H1 (cell line): ENCODE measurements at regions not wholly inside any gene's neighbourhood (a gene's known extent, or its start where the extent isn't known, plus 50 kb on each side); places are given as distances from the start of the nearest gene placed in this dataset.

Experiments
- CTCF ChIA-PET: fragments of 300-600 bp; sonication (Branson Sonifier 250); formaldehyde crosslinking; loops from one replicate; lab custom pipeline; 2021; ENCODE audit not compliant: partially characterized antibody; lab: Charles Lee
- POLR2A ChIA-PET: fragments of 300-600 bp; sonication (Branson Sonifier 250); formaldehyde crosslinking; loops from one replicate; lab custom pipeline; 2021; ENCODE audit warnings: inconsistent platforms; ENCODE audit not compliant: partially characterized antibody; lab: Charles Lee
- DNase-seq, 2 experiments: peaks; one replicate each; pipeline versions ENCODE4 v3.0.0 to v3.0.0-alpha.2; 2010 to 2022; ENCODE audit warnings: low spot score in 2 of 2, low read depth in 1 of 2, mixed read lengths in 1 of 2
- FAIRE-seq: peaks from 2 replicates; lab custom pipeline; 2011; peaks lifted over from hg19 to GRCh38; lab: Jason Lieb, UNC
- H2AFZ ChIP-seq: 2 replicates; pipeline ENCODE4 v1.8.1; 2012; ENCODE audit warnings: low read length, inconsistent platforms
- H2AK5ac ChIP-seq: 2 replicates; pipeline ENCODE4 v1.6.1; 2013; ENCODE audit warnings: low read depth, low read length
- H2BK120ac ChIP-seq: replicated peaks from 2 replicates; pipeline ENCODE3; 2013; ENCODE audit warnings: low read depth, low read length, inconsistent platforms
- H2BK12ac ChIP-seq: 2 replicates; pipeline ENCODE4 v1.6.1; 2013; ENCODE audit warnings: low read depth, low read length
- H2BK15ac ChIP-seq: 2 replicates; pipeline ENCODE4 v1.6.1; 2013; ENCODE audit warnings: low read length
- H2BK20ac ChIP-seq: 2 replicates; pipeline ENCODE4 v1.6.1; 2013; ENCODE audit warnings: low read length
- H2BK5ac ChIP-seq: 2 replicates; pipeline ENCODE4 v1.6.1; 2013; ENCODE audit warnings: low read depth, low read length
- H3K14ac ChIP-seq: 2 replicates; pipeline ENCODE4 v1.6.1; 2013; ENCODE audit warnings: inconsistent platforms; ENCODE audit not compliant: insufficient read length
- H3K18ac ChIP-seq: 2 replicates; pipeline ENCODE4 v1.6.1; 2013; ENCODE audit warnings: low read length; ENCODE audit errors: extremely low read depth
- H3K23ac ChIP-seq: 2 replicates; pipeline ENCODE4 v1.6.1; 2013; ENCODE audit warnings: inconsistent platforms; ENCODE audit not compliant: insufficient read length
- H3K23me2 ChIP-seq: 2 replicates; pipeline ENCODE4 v1.6.1; 2013; ENCODE audit warnings: low read depth, low read length
- H3K27ac ChIP-seq: 2 replicates; pipeline ENCODE4 v1.6.1; 2011; ENCODE audit warnings: low read depth, low read length, inconsistent platforms
- H3K27me3 ChIP-seq, 4 experiments: replicated peaks in 1 of 4; 1 replicate in 1 of 4; 2 replicates in 3 of 4; pipeline versions ENCODE4 v1.6.1 to v1.8.1; 2011 to 2013; ENCODE audit warnings: low read length in 3 of 4, mild to moderate bottlenecking in 3 of 4, inconsistent platforms in 2 of 4, mixed read lengths in 2 of 4, moderate library complexity in 1 of 4; ENCODE audit not compliant: control insufficient read depth in 3 of 4, insufficient read depth in 3 of 4; ENCODE audit errors: extremely low read depth in 1 of 4
- H3K36me3 ChIP-seq, 4 experiments: 2 replicates each; pipeline versions ENCODE4 v1.6.1 to v1.8.1; 2011 to 2013; ENCODE audit warnings: mild to moderate bottlenecking in 4 of 4, low read length in 3 of 4, moderate library complexity in 2 of 4, control low read depth in 1 of 4, inconsistent platforms in 1 of 4; ENCODE audit not compliant: insufficient read depth in 4 of 4, control insufficient read depth in 2 of 4
- H3K4ac ChIP-seq: replicated peaks from 2 replicates; pipeline ENCODE3; 2013; ENCODE audit warnings: low read length, low read depth, mixed read lengths, inconsistent platforms; ENCODE audit not compliant: insufficient read length
- H3K4me1 ChIP-seq, 4 experiments: replicated peaks in 1 of 4; 1 replicate in 1 of 4; 2 replicates in 3 of 4; pipeline versions ENCODE4 v1.6.1 to v1.8.1; 2011 to 2013; ENCODE audit warnings: low read length in 3 of 4, inconsistent platforms in 2 of 4, mixed read lengths in 1 of 4; ENCODE audit not compliant: insufficient read depth in 4 of 4, control insufficient read depth in 3 of 4
- H3K4me2 ChIP-seq, 2 experiments: 2 replicates each; pipeline versions ENCODE4 v1.6.1 to v1.8.1; 2011 to 2013; ENCODE audit warnings: low read depth in 2 of 2, low read length in 2 of 2, control low read depth in 1 of 2, inconsistent platforms in 1 of 2, mild to moderate bottlenecking in 1 of 2; ENCODE audit not compliant: insufficient read depth in 1 of 2
- H3K4me3 ChIP-seq, 4 experiments: fragments of 200-600, 300-600 bp in 1 of 4; sonication (generic), shearing (Covaris generic), sonication (Bioruptor Twin) in 1 of 4; 2 replicates each; pipeline versions ENCODE4 v1.5.1 to v1.8.1; 2011 to 2016; ENCODE audit warnings: low read length in 4 of 4, low read depth in 3 of 4, control low read depth in 2 of 4, inconsistent platforms in 2 of 4, mild to moderate bottlenecking in 2 of 4, mixed read lengths in 1 of 4, moderate library complexity in 1 of 4; ENCODE audit not compliant: insufficient read depth in 2 of 4; ENCODE audit errors: extremely low read depth in 1 of 4
- H3K56ac ChIP-seq: replicated peaks from 2 replicates; pipeline ENCODE3; 2013; ENCODE audit warnings: low read depth, mild to moderate bottlenecking, mixed read lengths, low read length, inconsistent platforms; ENCODE audit not compliant: insufficient read length
- H3K79me1 ChIP-seq: 2 replicates; pipeline ENCODE4 v1.6.1; 2013; ENCODE audit warnings: low read depth, low read length, control low read depth
- H3K79me2 ChIP-seq, 2 experiments: 2 replicates each; pipeline versions ENCODE4 v1.6.1 to v1.8.1; 2012 to 2013; ENCODE audit warnings: low read length in 2 of 2, mild to moderate bottlenecking in 2 of 2, inconsistent platforms in 1 of 2; ENCODE audit not compliant: insufficient read depth in 2 of 2, control insufficient read depth in 1 of 2
- H3K9ac ChIP-seq, 4 experiments: replicated peaks in 1 of 4; 1 replicate in 1 of 4; 2 replicates in 3 of 4; pipeline versions ENCODE4 v1.6.1 to v1.8.1; 2011 to 2013; ENCODE audit warnings: low read depth in 3 of 4, low read length in 3 of 4, control low read depth in 2 of 4, mild to moderate bottlenecking in 2 of 4, moderate library complexity in 2 of 4, inconsistent platforms in 1 of 4; ENCODE audit errors: extremely low read depth in 1 of 4
- H3K9me3 ChIP-seq, 2 experiments: 2 replicates each; pipeline versions ENCODE4 v1.6.1 to v1.8.1; 2012 to 2013; ENCODE audit warnings: mild to moderate bottlenecking in 2 of 2, moderate library complexity in 2 of 2, control low read depth in 1 of 2, inconsistent platforms in 1 of 2, low read depth in 1 of 2, low read length in 1 of 2, mixed read lengths in 1 of 2; ENCODE audit not compliant: insufficient read depth in 2 of 2
- H4K20me1 ChIP-seq, 2 experiments: replicated peaks in 1 of 2; 2 replicates each; pipeline versions ENCODE3 to v1.8.1; 2011 to 2013; ENCODE audit warnings: inconsistent platforms in 2 of 2, low read length in 2 of 2, mild to moderate bottlenecking in 1 of 2; ENCODE audit not compliant: insufficient read depth in 2 of 2, control insufficient read depth in 1 of 2
- H4K5ac ChIP-seq: 2 replicates; pipeline ENCODE4 v1.6.1; 2013; ENCODE audit warnings: low read length, low read depth, mixed read lengths, inconsistent platforms; ENCODE audit not compliant: insufficient read length
- H4K8ac ChIP-seq: 2 replicates; pipeline ENCODE4 v1.8.0; 2013; ENCODE audit warnings: mild to moderate bottlenecking, moderate library complexity, low read length, inconsistent platforms; ENCODE audit not compliant: insufficient read depth; ENCODE audit errors: extremely low read depth
- H4K91ac ChIP-seq: replicated peaks from 2 replicates; pipeline ENCODE3; 2013; ENCODE audit warnings: low read length, mixed read lengths, inconsistent platforms; ENCODE audit not compliant: insufficient read length
- ATF2 ChIP-seq: IDR thresholded peaks from 2 replicates; pipeline ENCODE4 v1.6.1; 2012; ENCODE audit warnings: low read length, inconsistent platforms
- CHD2 ChIP-seq: IDR thresholded peaks from 2 replicates; pipeline ENCODE4 v1.6.1; 2012; ENCODE audit warnings: low read length, improper control_type of control experiment
- CTBP2 ChIP-seq: IDR thresholded peaks from 2 replicates; pipeline ENCODE4 v1.7.0; 2011; ENCODE audit warnings: borderline replicate concordance, mild to moderate bottlenecking, moderate library complexity, mixed read lengths, low read length; ENCODE audit not compliant: insufficient read depth, insufficient read length
- CTCF ChIP-seq, 3 experiments: IDR thresholded peaks; 1 replicate in 2 of 3; 2 replicates in 1 of 3; pipeline versions ENCODE4 v1.5.1 to v1.6.1; 2011; ENCODE audit warnings: low read length in 3 of 3, mild to moderate bottlenecking in 3 of 3, inconsistent platforms in 2 of 3, low read depth in 1 of 3, moderate library complexity in 1 of 3; ENCODE audit not compliant: insufficient read depth in 1 of 3; ENCODE audit errors: control extremely low read depth in 1 of 3
- EZH2 ChIP-seq: fragments of 200-600 bp; sonication (generic); IDR thresholded peaks from 2 replicates; pipeline ENCODE4 v1.7.1; 2012; ENCODE audit warnings: low read depth, mild to moderate bottlenecking, moderate library complexity, low read length, inconsistent platforms; ENCODE audit not compliant: severe bottlenecking
- GABPA ChIP-seq: IDR thresholded peaks from 2 replicates; pipeline ENCODE4 v1.6.1; 2011; ENCODE audit warnings: mild to moderate bottlenecking, low read length, moderate library complexity, borderline replicate concordance; ENCODE audit not compliant: insufficient read depth
- JUN ChIP-seq: IDR thresholded peaks from 2 replicates; pipeline ENCODE4 v1.6.1; 2011; ENCODE audit warnings: low read depth, mild to moderate bottlenecking, improper control_type of control experiment, low read length
- JUND ChIP-seq: IDR thresholded peaks from 2 replicates; pipeline ENCODE4 v1.6.1; 2011; ENCODE audit warnings: mild to moderate bottlenecking, improper control_type of control experiment, low read length
- MAFK ChIP-seq: IDR thresholded peaks from 2 replicates; pipeline ENCODE4 v1.6.1; 2012; ENCODE audit warnings: low read depth, mild to moderate bottlenecking, improper control_type of control experiment, low read length
- SP2 ChIP-seq: IDR thresholded peaks from 2 replicates; pipeline ENCODE4 v1.6.1; 2012; ENCODE audit warnings: mild to moderate bottlenecking, low read length, inconsistent platforms
- WGBS, 2 experiments: shearing (Covaris generic) in 1 of 2; methylation state at CpG; one replicate each; pipeline versions ENCODE4 v1.1.6 to v1.1.7; 2013 to 2015; ENCODE audit warnings: low lambda C conversion rate in 2 of 2, mixed read lengths in 2 of 2, inconsistent platforms in 1 of 2, low coverage in 1 of 2, missing lambda C conversion rate in 1 of 2; ENCODE audit not compliant: insufficient replicate concordance in 2 of 2, insufficient coverage in 1 of 2, insufficient read length in 1 of 2; ENCODE audit errors: extremely low coverage in 1 of 2, missing lambda C conversion rate in 1 of 2; 5-methylcytosine and 5-hydroxymethylcytosine counted together

GRCh38 chr2:181372646-181373040, 84.5 kb upstream of the ITGA4 start:
- no peak overlapping the region for H3K18ac ChIP-seq
- no peak overlapping the region for H2BK12ac ChIP-seq
- H3K56ac ChIP-seq = no peak overlapping the region
- H3K4ac ChIP-seq = no peak overlapping the region
- no peak overlapping the region for H2AK5ac ChIP-seq
- ChIA-PET CTCF (interaction anchor here (0.5 to 1.0 kb wide), 4 partner anchors 11 to 94 kb away, joined by 3 to 5 read pairs (median 3); no protein-coding TSS in a partner anchor), POLR2A (no interaction called here)
- H3K79me2 ChIP-seq = no peaks in the 10 kb centered on the region
- H3K9ac ChIP-seq = no peak overlapping the region
- H2BK20ac ChIP-seq = no peak overlapping the region
- no peak overlapping the region for H3K4me3 ChIP-seq
- no peaks in the 10 kb centered on the region for H3K9me3 ChIP-seq
- no peak overlapping the region for H3K27ac ChIP-seq
- no peak overlapping the region for H2BK15ac ChIP-seq
- no peak overlapping the region for H3K4me2 ChIP-seq
- 75% methylated on average over 3 of the region's 3 CpGs; no CpG with 5 or more reads in 1 of the 2 experiments for WGBS, 2 experiments
- no peaks in the 10 kb centered on the region for H3K27me3 ChIP-seq
- DNase-seq (no peak), FAIRE-seq (no peak)
- H4K91ac ChIP-seq = no peak overlapping the region
- H4K8ac ChIP-seq = no peak overlapping the region
- H2BK5ac ChIP-seq = no peak overlapping the region
- H3K23me2 ChIP-seq = no peaks in the 10 kb centered on the region
- no peaks in the 10 kb centered on the region for H3K4me1 ChIP-seq
- no peak overlapping the region for H3K23ac ChIP-seq
- H3K36me3 ChIP-seq = no peaks in the 10 kb centered on the region
- no peak overlapping the region for H2BK120ac ChIP-seq
- H2AFZ ChIP-seq = 0 out of 2 replicates have a peak overlapping the region, but pooled peaks have one; percentile 2
- no peak overlapping the region for H4K5ac ChIP-seq
- no peaks in the 10 kb centered on the region for H3K79me1 ChIP-seq
- H4K20me1 ChIP-seq = no peaks in the 10 kb centered on the region
- H3K14ac ChIP-seq = no peak overlapping the region
- TF ChIP-seq CHD2 = no peak
- no peak for TF ChIP-seq JUN
- TF ChIP-seq MAFK = no peak
- TF ChIP-seq SP2 = no peak
- TF ChIP-seq CTBP2 = no peak
- TF ChIP-seq GABPA = no peak
- no peak for TF ChIP-seq JUND
- no peak for TF ChIP-seq ATF2
- TF ChIP-seq EZH2 = no peak
- TF ChIP-seq CTCF (IDR thresholded peaks at IDR 0.05; ENCODE audit: control extremely low read depth in 1 of 3, insufficient read depth in 1 of 3, low read depth in 1 of 3, low read length in 3 of 3) = no peak
